H1 (cell line): ENCODE measurements at regions not wholly inside any gene's neighbourhood (a gene's known extent, or its start where the extent isn't known, plus 50 kb on each side); places are given as distances from the start of the nearest gene placed in this dataset.

Source experiments
- CTCF ChIA-PET: fragments of 300-600 bp; sonication (Branson Sonifier 250); formaldehyde crosslinking; loops from one replicate; lab custom pipeline; 2021; ENCODE audit not compliant: partially characterized antibody; lab: Charles Lee
- POLR2A ChIA-PET: fragments of 300-600 bp; sonication (Branson Sonifier 250); formaldehyde crosslinking; loops from one replicate; lab custom pipeline; 2021; ENCODE audit warnings: inconsistent platforms; ENCODE audit not compliant: partially characterized antibody; lab: Charles Lee
- DNase-seq, 2 experiments: peaks; one replicate each; pipeline versions ENCODE4 v3.0.0 to v3.0.0-alpha.2; 2010 to 2022; ENCODE audit warnings: low spot score in 2 of 2, low read depth in 1 of 2, mixed read lengths in 1 of 2
- FAIRE-seq: peaks from 2 replicates; lab custom pipeline; 2011; peaks lifted over from hg19 to GRCh38; lab: Jason Lieb, UNC
- H2AFZ ChIP-seq: 2 replicates; pipeline ENCODE4 v1.8.1; 2012; ENCODE audit warnings: low read length, inconsistent platforms
- H2AK5ac ChIP-seq: 2 replicates; pipeline ENCODE4 v1.6.1; 2013; ENCODE audit warnings: low read depth, low read length
- H2BK120ac ChIP-seq: replicated peaks from 2 replicates; pipeline ENCODE3; 2013; ENCODE audit warnings: low read depth, low read length, inconsistent platforms
- H2BK12ac ChIP-seq: 2 replicates; pipeline ENCODE4 v1.6.1; 2013; ENCODE audit warnings: low read depth, low read length
- H2BK15ac ChIP-seq: 2 replicates; pipeline ENCODE4 v1.6.1; 2013; ENCODE audit warnings: low read length
- H2BK20ac ChIP-seq: 2 replicates; pipeline ENCODE4 v1.6.1; 2013; ENCODE audit warnings: low read length
- H2BK5ac ChIP-seq: 2 replicates; pipeline ENCODE4 v1.6.1; 2013; ENCODE audit warnings: low read depth, low read length
- H3K14ac ChIP-seq: 2 replicates; pipeline ENCODE4 v1.6.1; 2013; ENCODE audit warnings: inconsistent platforms; ENCODE audit not compliant: insufficient read length
- H3K18ac ChIP-seq: 2 replicates; pipeline ENCODE4 v1.6.1; 2013; ENCODE audit warnings: low read length; ENCODE audit errors: extremely low read depth
- H3K23ac ChIP-seq: 2 replicates; pipeline ENCODE4 v1.6.1; 2013; ENCODE audit warnings: inconsistent platforms; ENCODE audit not compliant: insufficient read length
- H3K23me2 ChIP-seq: 2 replicates; pipeline ENCODE4 v1.6.1; 2013; ENCODE audit warnings: low read depth, low read length
- H3K27ac ChIP-seq: 2 replicates; pipeline ENCODE4 v1.6.1; 2011; ENCODE audit warnings: low read depth, low read length, inconsistent platforms
- H3K27me3 ChIP-seq, 4 experiments: replicated peaks in 1 of 4; 1 replicate in 1 of 4; 2 replicates in 3 of 4; pipeline versions ENCODE4 v1.6.1 to v1.8.1; 2011 to 2013; ENCODE audit warnings: low read length in 3 of 4, mild to moderate bottlenecking in 3 of 4, inconsistent platforms in 2 of 4, mixed read lengths in 2 of 4, moderate library complexity in 1 of 4; ENCODE audit not compliant: control insufficient read depth in 3 of 4, insufficient read depth in 3 of 4; ENCODE audit errors: extremely low read depth in 1 of 4
- H3K36me3 ChIP-seq, 4 experiments: 2 replicates each; pipeline versions ENCODE4 v1.6.1 to v1.8.1; 2011 to 2013; ENCODE audit warnings: mild to moderate bottlenecking in 4 of 4, low read length in 3 of 4, moderate library complexity in 2 of 4, control low read depth in 1 of 4, inconsistent platforms in 1 of 4; ENCODE audit not compliant: insufficient read depth in 4 of 4, control insufficient read depth in 2 of 4
- H3K4ac ChIP-seq: replicated peaks from 2 replicates; pipeline ENCODE3; 2013; ENCODE audit warnings: low read length, low read depth, mixed read lengths, inconsistent platforms; ENCODE audit not compliant: insufficient read length
- H3K4me1 ChIP-seq, 4 experiments: replicated peaks in 1 of 4; 1 replicate in 1 of 4; 2 replicates in 3 of 4; pipeline versions ENCODE4 v1.6.1 to v1.8.1; 2011 to 2013; ENCODE audit warnings: low read length in 3 of 4, inconsistent platforms in 2 of 4, mixed read lengths in 1 of 4; ENCODE audit not compliant: insufficient read depth in 4 of 4, control insufficient read depth in 3 of 4
- H3K4me2 ChIP-seq, 2 experiments: 2 replicates each; pipeline versions ENCODE4 v1.6.1 to v1.8.1; 2011 to 2013; ENCODE audit warnings: low read depth in 2 of 2, low read length in 2 of 2, control low read depth in 1 of 2, inconsistent platforms in 1 of 2, mild to moderate bottlenecking in 1 of 2; ENCODE audit not compliant: insufficient read depth in 1 of 2
- H3K4me3 ChIP-seq, 4 experiments: fragments of 200-600, 300-600 bp in 1 of 4; sonication (generic), shearing (Covaris generic), sonication (Bioruptor Twin) in 1 of 4; 2 replicates each; pipeline versions ENCODE4 v1.5.1 to v1.8.1; 2011 to 2016; ENCODE audit warnings: low read length in 4 of 4, low read depth in 3 of 4, control low read depth in 2 of 4, inconsistent platforms in 2 of 4, mild to moderate bottlenecking in 2 of 4, mixed read lengths in 1 of 4, moderate library complexity in 1 of 4; ENCODE audit not compliant: insufficient read depth in 2 of 4; ENCODE audit errors: extremely low read depth in 1 of 4
- H3K56ac ChIP-seq: replicated peaks from 2 replicates; pipeline ENCODE3; 2013; ENCODE audit warnings: low read depth, mild to moderate bottlenecking, mixed read lengths, low read length, inconsistent platforms; ENCODE audit not compliant: insufficient read length
- H3K79me1 ChIP-seq: 2 replicates; pipeline ENCODE4 v1.6.1; 2013; ENCODE audit warnings: low read depth, low read length, control low read depth
- H3K79me2 ChIP-seq, 2 experiments: 2 replicates each; pipeline versions ENCODE4 v1.6.1 to v1.8.1; 2012 to 2013; ENCODE audit warnings: low read length in 2 of 2, mild to moderate bottlenecking in 2 of 2, inconsistent platforms in 1 of 2; ENCODE audit not compliant: insufficient read depth in 2 of 2, control insufficient read depth in 1 of 2
- H3K9ac ChIP-seq, 4 experiments: replicated peaks in 1 of 4; 1 replicate in 1 of 4; 2 replicates in 3 of 4; pipeline versions ENCODE4 v1.6.1 to v1.8.1; 2011 to 2013; ENCODE audit warnings: low read depth in 3 of 4, low read length in 3 of 4, control low read depth in 2 of 4, mild to moderate bottlenecking in 2 of 4, moderate library complexity in 2 of 4, inconsistent platforms in 1 of 4; ENCODE audit errors: extremely low read depth in 1 of 4
- H3K9me3 ChIP-seq, 2 experiments: 2 replicates each; pipeline versions ENCODE4 v1.6.1 to v1.8.1; 2012 to 2013; ENCODE audit warnings: mild to moderate bottlenecking in 2 of 2, moderate library complexity in 2 of 2, control low read depth in 1 of 2, inconsistent platforms in 1 of 2, low read depth in 1 of 2, low read length in 1 of 2, mixed read lengths in 1 of 2; ENCODE audit not compliant: insufficient read depth in 2 of 2
- H4K20me1 ChIP-seq, 2 experiments: replicated peaks in 1 of 2; 2 replicates each; pipeline versions ENCODE3 to v1.8.1; 2011 to 2013; ENCODE audit warnings: inconsistent platforms in 2 of 2, low read length in 2 of 2, mild to moderate bottlenecking in 1 of 2; ENCODE audit not compliant: insufficient read depth in 2 of 2, control insufficient read depth in 1 of 2
- H4K5ac ChIP-seq: 2 replicates; pipeline ENCODE4 v1.6.1; 2013; ENCODE audit warnings: low read length, low read depth, mixed read lengths, inconsistent platforms; ENCODE audit not compliant: insufficient read length
- H4K8ac ChIP-seq: 2 replicates; pipeline ENCODE4 v1.8.0; 2013; ENCODE audit warnings: mild to moderate bottlenecking, moderate library complexity, low read length, inconsistent platforms; ENCODE audit not compliant: insufficient read depth; ENCODE audit errors: extremely low read depth
- H4K91ac ChIP-seq: replicated peaks from 2 replicates; pipeline ENCODE3; 2013; ENCODE audit warnings: low read length, mixed read lengths, inconsistent platforms; ENCODE audit not compliant: insufficient read length
- GTF2F1 ChIP-seq: IDR thresholded peaks from 2 replicates; pipeline ENCODE4 v1.6.1; 2012; ENCODE audit warnings: low read depth, low read length, improper control_type of control experiment, borderline replicate concordance
- MAX ChIP-seq: IDR thresholded peaks from 2 replicates; pipeline ENCODE4 v1.6.1; 2012; ENCODE audit warnings: inconsistent platforms
- NRF1 ChIP-seq: IDR thresholded peaks from 2 replicates; pipeline ENCODE4 v1.6.1; 2011; ENCODE audit warnings: mild to moderate bottlenecking, low read depth, low read length, improper control_type of control experiment
- POLR2A ChIP-seq, 2 experiments: IDR thresholded peaks; 1 replicate in 1 of 2; 2 replicates in 1 of 2; pipeline ENCODE4 v1.6.1; 2011; ENCODE audit warnings: low read depth in 2 of 2, low read length in 2 of 2, mild to moderate bottlenecking in 2 of 2; ENCODE audit errors: control extremely low read depth in 1 of 2
- RFX5 ChIP-seq: IDR thresholded peaks from 2 replicates; pipeline ENCODE4 v1.6.1; 2011; ENCODE audit warnings: low read depth, low read length, improper control_type of control experiment, borderline replicate concordance
- RXRA ChIP-seq: IDR thresholded peaks from 2 replicates; pipeline ENCODE4 v1.6.1; 2011; ENCODE audit warnings: low read depth, mild to moderate bottlenecking, low read length, moderate library complexity; ENCODE audit not compliant: insufficient read depth
- SIX5 ChIP-seq: IDR thresholded peaks from 2 replicates; pipeline ENCODE4 v1.6.1; 2011; ENCODE audit warnings: mild to moderate bottlenecking, low read depth, low read length
- SP4 ChIP-seq: IDR thresholded peaks from 2 replicates; pipeline ENCODE4 v1.6.1; 2012; ENCODE audit warnings: low read length, inconsistent platforms
- WGBS, 2 experiments: shearing (Covaris generic) in 1 of 2; methylation state at CpG; one replicate each; pipeline versions ENCODE4 v1.1.6 to v1.1.7; 2013 to 2015; ENCODE audit warnings: low lambda C conversion rate in 2 of 2, mixed read lengths in 2 of 2, inconsistent platforms in 1 of 2, low coverage in 1 of 2, missing lambda C conversion rate in 1 of 2; ENCODE audit not compliant: insufficient replicate concordance in 2 of 2, insufficient coverage in 1 of 2, insufficient read length in 1 of 2; ENCODE audit errors: extremely low coverage in 1 of 2, missing lambda C conversion rate in 1 of 2; 5-methylcytosine and 5-hydroxymethylcytosine counted together

- no peak overlapping the region for H2BK5ac ChIP-seq
- no peak overlapping the region for H3K14ac ChIP-seq
- H3K18ac ChIP-seq = no peak overlapping the region
- H2AK5ac ChIP-seq = no peak overlapping the region
- no peaks in the 10 kb centered on the region; the same call in 1 of the 2 replicates for H3K23me2 ChIP-seq
- ChIA-PET POLR2A (no interaction called here), CTCF (interaction anchor here (0.8 kb wide), 1 partner anchor 13 kb away, joined by 3 read pairs; no protein-coding TSS in a partner anchor)
- H2BK12ac ChIP-seq = no peak overlapping the region
- WGBS, 2 experiments = 71% methylated on average over 1 of the region's 1 CpG; no CpG with 5 or more reads in 1 of the 2 experiments
- DNase-seq = no peak
- no peak overlapping the region for H2BK15ac ChIP-seq
- TF ChIP-seq POLR2A (IDR thresholded peaks at IDR 0.05; ENCODE audit: control extremely low read depth in 1 of 2, low read depth in 2 of 2, low read length in 2 of 2) (no peak), SIX5 (no peak), RFX5 (no peak), GTF2F1 (no peak), SP4 (no peak), MAX (no peak), NRF1 (no peak), RXRA (no peak)
- no peaks in the 10 kb centered on the region for H3K4me1 ChIP-seq
- peak overlapping the region; percentile 5; the same call in 1 of the 2 replicates for H2AFZ ChIP-seq
- H3K4ac ChIP-seq = no peak overlapping the region
- no peak overlapping the region for H3K4me3 ChIP-seq
- H3K9ac ChIP-seq = no peak overlapping the region
- no peak overlapping the region for H2BK20ac ChIP-seq
- no peaks in the 10 kb centered on the region for H3K79me2 ChIP-seq
- FAIRE-seq = no peak
- H3K4me2 ChIP-seq = no peak overlapping the region
- no peaks in the 10 kb centered on the region for H3K27me3 ChIP-seq
- H4K91ac ChIP-seq = no peak overlapping the region
- no peaks in the 10 kb centered on the region for H3K79me1 ChIP-seq
- no peak overlapping the region for H3K23ac ChIP-seq
- H3K56ac ChIP-seq = no peak overlapping the region
- no peak overlapping the region for H3K27ac ChIP-seq
- no peaks in the 10 kb centered on the region for H3K36me3 ChIP-seq
- no peak overlapping the region for H2BK120ac ChIP-seq
- H4K20me1 ChIP-seq = no peaks in the 10 kb centered on the region
- no peak overlapping the region for H4K5ac ChIP-seq
- H3K9me3 ChIP-seq = no peaks in the 10 kb centered on the region
- H4K8ac ChIP-seq = no peak overlapping the region
These were observed 355.1 kb downstream of the GBE1 start for GRCh38 chr3:81406318-81406717.
